ENCODE measurements at regions not wholly inside any gene's neighbourhood (a gene's known extent, or its start where the extent isn't known, plus 50 kb on each side); places are given as distances from the start of the nearest gene placed in this dataset.
"Not testable (repeated sequence)": the region's sequence is repeated elsewhere in the genome, so short reads cannot be mapped to it uniquely, and the experiment has no call there.

DNA sequence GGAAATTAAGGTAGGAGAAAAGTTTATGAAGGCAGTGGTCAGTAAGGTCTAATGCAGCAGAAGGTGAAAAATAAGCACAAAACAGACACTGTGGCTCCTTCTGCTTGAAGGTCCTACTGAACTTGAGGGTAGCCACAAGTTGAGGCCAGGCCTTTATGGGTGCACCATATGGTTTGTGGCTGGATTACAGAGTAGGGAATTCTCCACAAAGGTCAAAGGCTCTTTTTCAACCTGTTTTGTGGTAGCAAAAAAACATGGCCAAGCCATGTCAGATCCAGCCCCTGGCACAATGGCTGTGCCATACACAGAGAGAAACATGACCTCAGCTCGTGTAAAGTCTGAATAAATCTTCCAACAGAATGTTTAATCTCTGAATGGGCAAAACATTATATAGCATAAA, 214.0 kb downstream of the SATB1 start:
- H3K4me1 Mint-ChIP-seq (ENCODE audit: low read depth) = no peaks in the 10 kb centered on the region
- H3K27ac Mint-ChIP-seq (ENCODE audit: unreplicated experiment) = no peak overlapping the region
- no peaks in the 10 kb centered on the region for H3K27me3 Mint-ChIP-seq (ENCODE audit: low read depth)
- DNase-seq (ENCODE audit: low spot score) = no peak
- peaks cover under 1% of the 10 kb centered on the region for H3K36me3 Mint-ChIP-seq (ENCODE audit: low read depth)
- H3K9me3 Mint-ChIP-seq (ENCODE audit: low read depth) = peaks cover 2% of the 10 kb centered on the region
- TF ChIP-seq, protein P1, sequence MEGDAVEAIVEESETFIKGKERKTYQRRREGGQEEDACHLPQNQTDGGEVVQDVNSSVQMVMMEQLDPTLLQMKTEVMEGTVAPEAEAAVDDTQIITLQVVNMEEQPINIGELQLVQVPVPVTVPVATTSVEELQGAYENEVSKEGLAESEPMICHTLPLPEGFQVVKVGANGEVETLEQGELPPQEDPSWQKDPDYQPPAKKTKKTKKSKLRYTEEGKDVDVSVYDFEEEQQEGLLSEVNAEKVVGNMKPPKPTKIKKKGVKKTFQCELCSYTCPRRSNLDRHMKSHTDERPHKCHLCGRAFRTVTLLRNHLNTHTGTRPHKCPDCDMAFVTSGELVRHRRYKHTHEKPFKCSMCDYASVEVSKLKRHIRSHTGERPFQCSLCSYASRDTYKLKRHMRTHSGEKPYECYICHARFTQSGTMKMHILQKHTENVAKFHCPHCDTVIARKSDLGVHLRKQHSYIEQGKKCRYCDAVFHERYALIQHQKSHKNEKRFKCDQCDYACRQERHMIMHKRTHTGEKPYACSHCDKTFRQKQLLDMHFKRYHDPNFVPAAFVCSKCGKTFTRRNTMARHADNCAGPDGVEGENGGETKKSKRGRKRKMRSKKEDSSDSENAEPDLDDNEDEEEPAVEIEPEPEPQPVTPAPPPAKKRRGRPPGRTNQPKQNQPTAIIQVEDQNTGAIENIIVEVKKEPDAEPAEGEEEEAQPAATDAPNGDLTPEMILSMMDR (IDR thresholded peaks at IDR 0.05) = no peak
- H3K4me3 Mint-ChIP-seq (ENCODE audit: unreplicated experiment) = no peak overlapping the region

DNA sequence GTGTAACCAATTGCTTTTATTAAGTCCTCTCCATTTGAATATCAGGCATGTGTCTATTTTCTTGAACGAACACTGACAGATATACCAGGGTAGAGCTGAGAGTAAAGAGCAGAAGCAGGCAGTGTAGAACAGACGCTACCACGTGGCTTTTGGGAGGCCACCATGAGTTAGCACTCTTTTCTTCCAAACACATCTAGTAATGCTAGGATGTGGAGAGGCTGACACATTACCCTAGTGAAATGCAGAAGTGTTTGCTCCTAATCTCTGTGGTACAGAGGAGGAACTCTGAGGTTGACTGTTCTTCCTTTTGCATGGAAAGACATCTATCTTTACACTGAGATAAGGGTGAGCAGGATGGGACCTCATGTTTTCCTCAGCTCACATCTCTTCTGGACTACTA, 216.3 kb downstream of the SATB1 start:
- TF ChIP-seq, protein P1 (IDR thresholded peaks at IDR 0.05) = no peak
- Mint-ChIP-seq H3K36me3 (ENCODE audit: low read depth) (no peaks in the 10 kb centered on the region), H3K4me3 (ENCODE audit: unreplicated experiment) (no peak overlapping the region), H3K4me1 (ENCODE audit: low read depth) (no peaks in the 10 kb centered on the region), H3K27ac (ENCODE audit: unreplicated experiment) (no peak overlapping the region), H3K9me3 (ENCODE audit: low read depth) (no peaks in the 10 kb centered on the region), H3K27me3 (ENCODE audit: low read depth) (no peaks in the 10 kb centered on the region)
- DNase-seq (ENCODE audit: low spot score) = no peak

DNA sequence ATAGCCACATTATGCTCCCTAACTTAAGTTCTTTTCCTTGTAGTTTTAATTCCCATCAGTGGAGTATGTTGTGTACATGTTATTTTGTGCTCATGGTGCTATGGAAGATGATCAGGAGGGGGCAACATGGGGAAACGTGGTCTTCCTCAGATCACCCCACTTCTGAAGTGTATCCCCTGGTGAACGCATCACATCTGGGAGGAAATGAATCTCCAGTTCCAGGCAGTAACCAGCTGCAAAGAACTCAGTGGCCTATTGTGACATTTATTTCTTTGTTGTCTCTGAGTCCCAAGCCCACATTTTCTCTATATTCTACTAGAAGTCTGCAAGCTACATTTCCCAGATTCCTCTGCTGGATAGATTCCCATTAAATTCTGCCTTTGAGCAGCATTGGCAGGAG, 217.0 kb downstream of the SATB1 start:
- Mint-ChIP-seq H3K9me3 (ENCODE audit: low read depth) (no peaks in the 10 kb centered on the region), H3K27me3 (ENCODE audit: low read depth) (no peaks in the 10 kb centered on the region), H3K36me3 (ENCODE audit: low read depth) (no peaks in the 10 kb centered on the region), H3K4me1 (ENCODE audit: low read depth) (no peaks in the 10 kb centered on the region), H3K27ac (ENCODE audit: unreplicated experiment) (no peak overlapping the region), H3K4me3 (ENCODE audit: unreplicated experiment) (no peak overlapping the region)
- TF ChIP-seq, protein P1 (IDR thresholded peaks at IDR 0.05) = no peak
- no peak for DNase-seq (ENCODE audit: low spot score)

DNA sequence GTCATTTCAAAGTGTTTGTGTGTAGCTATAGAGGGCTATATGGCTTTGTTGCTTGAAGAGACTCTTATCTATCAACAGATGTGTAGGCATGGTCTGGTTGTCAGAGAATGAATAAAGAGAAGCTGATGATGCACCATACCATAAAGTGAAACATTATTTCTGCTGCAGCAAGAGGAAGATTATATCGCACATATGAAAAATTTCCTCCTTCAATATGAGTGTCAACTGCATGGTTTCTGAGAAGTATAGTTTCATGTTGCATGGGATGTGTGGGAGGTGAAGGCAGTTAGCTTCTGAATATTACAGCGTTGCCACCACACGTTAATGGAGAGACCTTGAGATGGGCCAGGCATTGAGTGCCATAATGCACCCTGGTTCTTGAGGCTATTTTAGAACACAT, 217.9 kb downstream of the SATB1 start:
- no peak overlapping the region for H3K27ac Mint-ChIP-seq (ENCODE audit: unreplicated experiment)
- H3K36me3 Mint-ChIP-seq (ENCODE audit: low read depth) = no peaks in the 10 kb centered on the region
- no peak for DNase-seq (ENCODE audit: low spot score)
- no peaks in the 10 kb centered on the region for H3K4me1 Mint-ChIP-seq (ENCODE audit: low read depth)
- H3K27me3 Mint-ChIP-seq (ENCODE audit: low read depth) = no peaks in the 10 kb centered on the region
- H3K4me3 Mint-ChIP-seq (ENCODE audit: unreplicated experiment) = no peak overlapping the region
- TF ChIP-seq, protein P1 (IDR thresholded peaks at IDR 0.05) = no peak
- H3K9me3 Mint-ChIP-seq (ENCODE audit: low read depth) = no peaks in the 10 kb centered on the region

- not testable (repeated sequence) for H3K4me3 Mint-ChIP-seq (ENCODE audit: unreplicated experiment); DNase-seq (ENCODE audit: low spot score); H3K36me3 Mint-ChIP-seq (ENCODE audit: low read depth); H3K4me1 Mint-ChIP-seq (ENCODE audit: low read depth); H3K27ac Mint-ChIP-seq (ENCODE audit: unreplicated experiment); H3K9me3 Mint-ChIP-seq (ENCODE audit: low read depth); H3K27me3 Mint-ChIP-seq (ENCODE audit: low read depth)
These were observed 219.4 kb downstream of the SATB1 start for GRCh38 chr3:18205701-18206100.

DNA sequence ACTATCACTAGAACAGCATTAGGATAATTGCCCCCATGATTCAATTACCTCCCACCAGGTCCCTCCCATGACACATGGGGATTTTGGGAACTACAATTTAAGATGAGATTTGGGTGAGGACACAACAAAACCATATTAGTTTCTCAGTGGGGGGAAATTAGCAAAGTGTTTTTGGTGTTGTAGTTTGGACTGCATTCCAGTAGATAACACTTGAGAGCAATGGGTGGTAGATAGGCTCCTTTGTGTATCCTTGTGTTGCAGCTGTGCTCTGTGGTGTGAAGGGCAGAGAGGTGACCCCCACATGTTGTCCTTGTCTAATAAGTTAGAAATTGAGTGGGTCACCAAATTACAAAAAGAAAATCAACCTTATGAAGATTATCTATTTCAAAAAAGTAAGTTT, 223.8 kb downstream of the SATB1 start:
- no peak for DNase-seq (ENCODE audit: low spot score)
- Mint-ChIP-seq H3K4me3 (ENCODE audit: unreplicated experiment) (no peak overlapping the region), H3K9me3 (ENCODE audit: low read depth) (peaks cover 40% of the 10 kb centered on the region), H3K4me1 (ENCODE audit: low read depth) (no peaks in the 10 kb centered on the region), H3K36me3 (ENCODE audit: low read depth) (peaks cover 1% of the 10 kb centered on the region), H3K27me3 (ENCODE audit: low read depth) (no peaks in the 10 kb centered on the region), H3K27ac (ENCODE audit: unreplicated experiment) (no peak overlapping the region)
- TF ChIP-seq, protein P1 (IDR thresholded peaks at IDR 0.05) = no peak

Data from chondrocyte (in vitro differentiated cells).